M059J (cell line): ENCODE measurements at regions not wholly inside any gene's neighbourhood (a gene's known extent, or its start where the extent isn't known, plus 50 kb on each side); places are given as distances from the start of the nearest gene placed in this dataset.
A peak's percentile ranks its signal among the peaks of the same experiment; 100 is the strongest.
"Not testable (repeated sequence)": the region's sequence is repeated elsewhere in the genome, so short reads cannot be mapped to it uniquely, and the experiment has no call there.

Experiments
- DNase-seq: peaks from one replicate; pipeline ENCODE4 v3.0.0-alpha.2; 2012; ENCODE audit warnings: low read depth

- DNase-seq, result peak; percentile 96
Measured at GRCh38 chr2:181790716-181791649, 100.5 kb upstream of the ITPRID2 start.

- no peak for DNase-seq
Measured at GRCh38 chr2:181792906-181793305, 98.6 kb upstream of the ITPRID2 start.

GRCh38 chr2:181798022-181798421 lies 93.5 kb upstream of the ITPRID2 start:
- no peak for DNase-seq

- DNase-seq, result not testable (repeated sequence)
Measured at GRCh38 chr2:181802300-181802699, 89.2 kb upstream of the ITPRID2 start.

- peak; percentile 45 for DNase-seq
Measured at GRCh38 chr2:181803903-181804799, 87.4 kb upstream of the ITPRID2 start.

- peak; percentile 89 for DNase-seq
Measured at GRCh38 chr2:181805228-181806038, 86.1 kb upstream of the ITPRID2 start.

- peak; percentile 31 for DNase-seq
Measured at GRCh38 chr2:181806039-181806392, 85.5 kb upstream of the ITPRID2 start.

GRCh38 chr2:181807526-181807925 lies 84.0 kb upstream of the ITPRID2 start:
- DNase-seq, result peak; percentile 84

GRCh38 chr2:181810823-181811695 lies 80.5 kb upstream of the ITPRID2 start:
- peak; percentile 98 for DNase-seq

- DNase-seq, result no peak
Measured at GRCh38 chr2:181812106-181812743, 79.3 kb upstream of the ITPRID2 start.

- DNase-seq, result peak; percentile 71
Measured at GRCh38 chr2:181814057-181814491, 77.5 kb upstream of the ITPRID2 start.

GRCh38 chr2:181817509-181817908 lies 74.0 kb upstream of the ITPRID2 start:
- DNase-seq, result no peak

- DNase-seq, result no peak
Measured at GRCh38 chr2:181818058-181818680, 73.4 kb upstream of the ITPRID2 start.

- no peak for DNase-seq
Measured at GRCh38 chr2:181818840-181819239, 72.7 kb upstream of the ITPRID2 start.

GRCh38 chr2:181821049-181821448 lies 70.5 kb upstream of the ITPRID2 start:
- DNase-seq, result no peak

- no peak for DNase-seq
Measured at GRCh38 chr2:181822097-181822496, 69.4 kb upstream of the ITPRID2 start.

GRCh38 chr2:181823405-181823804 lies 68.1 kb upstream of the ITPRID2 start:
- peak; percentile 23 for DNase-seq

- DNase-seq, result no peak
Measured at GRCh38 chr2:181828122-181828705, 63.3 kb upstream of the ITPRID2 start.

- DNase-seq, result no peak
Measured at GRCh38 chr2:181829230-181829629, 62.3 kb upstream of the ITPRID2 start.
